ENCODE measurements at regions not wholly inside any gene's neighbourhood (a gene's known extent, or its start where the extent isn't known, plus 50 kb on each side); places are given as distances from the start of the nearest gene placed in this dataset.

- intact Hi-C loops (cut with DNase I): no loop called here
- DNase-seq (no peak), ATAC-seq (no peak)
- WGBS, 2 donors: 88 to 90% methylated on average over 4 of the region's 4 CpGs
- H3K4me1 ChIP-seq: no peaks in the 10 kb centered on the region
- no peaks in the 10 kb centered on the region for H3K36me3 ChIP-seq
- H3K27me3 ChIP-seq: no peaks in the 10 kb centered on the region
- H3K27ac ChIP-seq: no peak overlapping the region
- H3K4me3 ChIP-seq: no peak overlapping the region
- no peaks in the 10 kb centered on the region for H3K9me3 ChIP-seq
- no peak for TF ChIP-seq CTCF (IDR thresholded peaks at IDR 0.05)
Measured at GRCh38 chr4:189767941-189768340, 172.7 kb upstream of the FRG1 start.

GRCh38 chr4:189769131-189769530 is 171.5 kb upstream of the FRG1 start:
- H3K4me3 ChIP-seq: no peak overlapping the region
- no peak for ATAC-seq
- H3K9me3 ChIP-seq: peaks cover 0 to 6% (median 0%) of the 10 kb centered on the region in 11 donors
- no peaks in the 10 kb centered on the region for H3K4me1 ChIP-seq
- 70 to 73% methylated on average over 9 of the region's 9 CpGs for WGBS, 2 donors
- intact Hi-C loops (cut with DNase I): no loop called here
- no peaks in the 10 kb centered on the region for H3K27me3 ChIP-seq
- H3K36me3 ChIP-seq: no peaks in the 10 kb centered on the region
- H3K27ac ChIP-seq: no peak overlapping the region
- TF ChIP-seq CTCF (IDR thresholded peaks at IDR 0.05): no peak
- no peak for DNase-seq

- no peak overlapping the region for H3K27ac ChIP-seq
- intact Hi-C loops (cut with DNase I): no loop called here
- H3K4me1 ChIP-seq: no peaks in the 10 kb centered on the region
- 86 to 87% methylated on average over 11 of the region's 11 CpGs for WGBS, 2 donors
- no peak for TF ChIP-seq CTCF (IDR thresholded peaks at IDR 0.05)
- H3K9me3 ChIP-seq: peaks cover 0 to 6% (median 0%) of the 10 kb centered on the region in 11 donors
- no peak for DNase-seq
- no peaks in the 10 kb centered on the region for H3K27me3 ChIP-seq
- no peaks in the 10 kb centered on the region for H3K36me3 ChIP-seq
- ATAC-seq: no peak
- H3K4me3 ChIP-seq: no peak overlapping the region
Measured at GRCh38 chr4:189771696-189772361, 168.8 kb upstream of the FRG1 start.

- no peak for DNase-seq
- WGBS, 2 donors: 51 to 57% methylated on average over 6 of the region's 6 CpGs
- ATAC-seq: no peak
- TF ChIP-seq CTCF (IDR thresholded peaks at IDR 0.05): no peak
- Histone ChIP-seq H3K27ac (no peak overlapping the region), H3K9me3 (peaks cover 0 to 6% (median 0%) of the 10 kb centered on the region in 11 donors), H3K4me3 (no peak overlapping the region), H3K27me3 (no peaks in the 10 kb centered on the region), H3K36me3 (no peaks in the 10 kb centered on the region), H3K4me1 (no peaks in the 10 kb centered on the region)
- intact Hi-C loops (cut with DNase I): no loop called here
Measured at GRCh38 chr4:189773909-189774308, 166.8 kb upstream of the FRG1 start.
